GM12891 (cell line): ENCODE measurements at regions not wholly inside any gene's neighbourhood (a gene's known extent, or its start where the extent isn't known, plus 50 kb on each side); places are given as distances from the start of the nearest gene placed in this dataset.
"Not testable (repeated sequence)": the region's sequence is repeated elsewhere in the genome, so short reads cannot be mapped to it uniquely, and the experiment has no call there.

Experiments used
- PAX5 ChIP-seq: IDR thresholded peaks from 2 replicates; pipeline ENCODE4 v1.6.1; 2011; ENCODE audit warnings: low read length, moderate library complexity, mild to moderate bottlenecking; ENCODE audit not compliant: insufficient read depth, severe bottlenecking
- POLR2A ChIP-seq: IDR thresholded peaks from 2 replicates; pipeline ENCODE4 v1.6.1; 2011; ENCODE audit warnings: low read depth, low read length, control low read depth
- POLR2AphosphoS5 ChIP-seq: IDR thresholded peaks from 2 replicates; pipeline ENCODE4 v1.6.1; 2011; ENCODE audit warnings: low read depth, low read length, control low read depth
- POU2F2 ChIP-seq: IDR thresholded peaks from 2 replicates; pipeline ENCODE4 v1.6.1; 2011; ENCODE audit warnings: low read depth, mild to moderate bottlenecking, control low read depth, low read length, moderate library complexity
- SPI1 ChIP-seq: IDR thresholded peaks from 2 replicates; pipeline ENCODE4 v1.6.1; 2011; ENCODE audit warnings: low read depth, low read length, control low read depth
- TAF1 ChIP-seq: IDR thresholded peaks from 2 replicates; pipeline ENCODE4 v1.6.1; 2011; ENCODE audit warnings: low read depth, low read length, control low read depth

DNA sequence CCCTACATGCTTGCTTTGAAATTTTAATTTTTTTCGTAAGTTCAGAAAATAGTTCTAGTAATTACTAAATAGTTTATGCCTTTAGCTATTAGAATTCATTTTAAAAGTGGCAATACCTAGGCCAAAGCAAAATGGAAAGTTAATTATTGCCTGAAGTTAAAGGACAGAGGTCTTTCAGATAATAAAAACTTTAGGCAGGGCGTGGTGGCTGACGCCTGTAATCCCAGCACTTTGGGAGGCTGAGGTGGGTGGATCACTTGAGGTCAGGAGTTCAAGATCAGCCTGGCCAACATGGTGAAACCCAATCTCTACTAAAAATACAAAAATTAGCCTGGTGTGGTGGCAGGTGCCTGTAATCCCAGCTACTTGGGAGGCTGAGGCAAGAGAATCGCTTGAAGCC, 65.9 kb upstream of the MARCKS start:
- TF ChIP-seq TAF1, POLR2A, POLR2AphosphoS5, POU2F2, SPI1, PAX5: not testable (repeated sequence)
